ENCODE measurements at regions not wholly inside any gene's neighbourhood (a gene's known extent, or its start where the extent isn't known, plus 50 kb on each side); places are given as distances from the start of the nearest gene placed in this dataset.

DNA sequence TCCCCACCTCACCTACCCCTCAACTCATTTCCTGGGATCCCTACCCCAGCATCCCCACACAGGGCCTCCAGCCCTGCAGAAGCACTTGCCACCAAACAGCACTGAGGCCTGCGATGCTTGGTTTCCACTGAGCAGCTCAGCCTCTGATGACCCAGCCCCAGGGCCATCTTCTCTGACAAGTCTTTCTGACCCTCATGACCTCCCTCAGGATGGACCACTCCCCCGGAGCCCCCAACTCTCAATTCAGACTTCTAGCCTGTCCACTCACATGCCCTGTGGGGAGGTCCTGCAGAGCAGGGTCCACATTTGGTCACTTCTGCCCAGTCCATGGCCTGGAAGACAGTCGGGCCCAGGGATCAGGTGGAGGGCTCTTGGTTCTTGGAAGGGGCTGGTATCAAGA lies 63.4 kb upstream of the SPATA12 start:
- CTCF ChIA-PET, result no interaction called here
- RAD21 ChIA-PET (ENCODE audit: low non-redundant PET in 1 of 2, low total read pairs in 2 of 2, uncharacterized antibody in 2 of 2, unreplicated experiment in 2 of 2), result no interaction called here
- H3K79me2 ChIP-seq (ENCODE audit: insufficient read depth, low read length), result no peaks in the 10 kb centered on the region
- no peak for DNase-seq (ENCODE audit: low read depth, low spot score)
- no peak for ATAC-seq
- no peaks in the 10 kb centered on the region for H3K9me3 ChIP-seq (ENCODE audit: control insufficient read depth in 1 of 2, insufficient read depth in 1 of 2, low read depth in 1 of 2, low read length in 2 of 2)
- no TSS peak for BruUV-seq (replicated peaks)
- H3K4me3 ChIP-seq (replicated peaks in 1 of 2; ENCODE audit: low read depth in 1 of 2, low read length in 2 of 2), result no peak overlapping the region
- no peak overlapping the region for H3K4me2 ChIP-seq (ENCODE audit: low read length)
- no peak overlapping the region for H3K27ac ChIP-seq (ENCODE audit: low read depth, low read length)
- peaks cover 0 to 8% of the 10 kb centered on the region in 2 experiments; a peak in 2 of 4 replicates for H3K4me1 ChIP-seq (ENCODE audit: control insufficient read depth in 1 of 2, insufficient read depth in 2 of 2, low read length in 2 of 2)
- POLR2A ChIA-PET, result no interaction called here
- H2AFZ ChIP-seq (ENCODE audit: low read depth, low read length, poor library complexity, severe bottlenecking), result no peak overlapping the region
- H3K36me3 ChIP-seq (ENCODE audit: control insufficient read depth in 1 of 2, insufficient read depth in 2 of 2, low read length in 2 of 2), result no peaks in the 10 kb centered on the region
- no peak overlapping the region for H3K9ac ChIP-seq (ENCODE audit: low read length)
- TF ChIP-seq TCF7L2 (IDR thresholded peaks at IDR 0.05; ENCODE audit: borderline replicate concordance, extremely low read depth, insufficient read depth, insufficient read length) (no peak), CBX3 (IDR thresholded peaks at IDR 0.05; ENCODE audit: low read depth) (no peak)
- TF ChIP-seq, protein P1, sequence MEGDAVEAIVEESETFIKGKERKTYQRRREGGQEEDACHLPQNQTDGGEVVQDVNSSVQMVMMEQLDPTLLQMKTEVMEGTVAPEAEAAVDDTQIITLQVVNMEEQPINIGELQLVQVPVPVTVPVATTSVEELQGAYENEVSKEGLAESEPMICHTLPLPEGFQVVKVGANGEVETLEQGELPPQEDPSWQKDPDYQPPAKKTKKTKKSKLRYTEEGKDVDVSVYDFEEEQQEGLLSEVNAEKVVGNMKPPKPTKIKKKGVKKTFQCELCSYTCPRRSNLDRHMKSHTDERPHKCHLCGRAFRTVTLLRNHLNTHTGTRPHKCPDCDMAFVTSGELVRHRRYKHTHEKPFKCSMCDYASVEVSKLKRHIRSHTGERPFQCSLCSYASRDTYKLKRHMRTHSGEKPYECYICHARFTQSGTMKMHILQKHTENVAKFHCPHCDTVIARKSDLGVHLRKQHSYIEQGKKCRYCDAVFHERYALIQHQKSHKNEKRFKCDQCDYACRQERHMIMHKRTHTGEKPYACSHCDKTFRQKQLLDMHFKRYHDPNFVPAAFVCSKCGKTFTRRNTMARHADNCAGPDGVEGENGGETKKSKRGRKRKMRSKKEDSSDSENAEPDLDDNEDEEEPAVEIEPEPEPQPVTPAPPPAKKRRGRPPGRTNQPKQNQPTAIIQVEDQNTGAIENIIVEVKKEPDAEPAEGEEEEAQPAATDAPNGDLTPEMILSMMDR (IDR thresholded peaks at IDR 0.05 in 2 of 3, conservative IDR thresholded peaks at IDR 0.05 in 1 of 3; ENCODE audit: borderline replicate concordance in 1 of 3, insufficient read depth in 1 of 3, low read depth in 2 of 3, low read length in 2 of 3), result no peak
- no peaks in the 10 kb centered on the region for H4K20me1 ChIP-seq (ENCODE audit: insufficient read depth)
- intact Hi-C loops (cut with micrococcal nuclease), result loop anchor here (5.0 kb wide), 1 partner anchor 175 kb away; no protein-coding TSS in a partner anchor
- H3K9me2 ChIP-seq (ENCODE audit: insufficient read depth), result no peaks in the 10 kb centered on the region
- no peaks in the 10 kb centered on the region for H3K27me3 ChIP-seq (ENCODE audit: insufficient read depth, low read length)

DNA sequence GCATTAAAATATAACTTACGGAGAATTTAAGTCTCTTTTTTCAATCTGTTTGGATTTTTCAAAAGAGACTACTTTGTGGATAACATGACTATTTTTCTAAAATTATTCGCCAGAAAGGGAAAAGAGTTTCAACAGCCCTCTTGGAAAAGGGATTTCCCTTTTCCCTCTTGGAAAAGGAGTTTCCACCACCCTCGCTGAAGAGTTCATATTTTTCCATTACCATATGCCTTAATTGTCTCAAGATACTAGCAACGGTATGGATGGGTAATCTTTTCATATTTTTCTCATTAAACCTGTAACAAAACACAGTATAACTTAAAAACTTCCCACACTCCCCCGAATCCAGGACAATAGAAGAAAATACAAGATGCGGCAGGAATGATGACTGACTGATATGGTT lies 66.1 kb upstream of the SPATA12 start:
- Histone ChIP-seq H3K4me1 (ENCODE audit: control insufficient read depth in 1 of 2, insufficient read depth in 2 of 2, low read length in 2 of 2) (peaks cover 0 to 4% of the 10 kb centered on the region in 2 experiments; a peak in 1 of 4 replicates), H3K4me2 (ENCODE audit: low read length) (no peak overlapping the region)
- intact Hi-C loops (cut with micrococcal nuclease), result loop anchor here (2.0 kb wide), 1 partner anchor 228 kb away; no protein-coding TSS in a partner anchor

More for the DNA sequence above, 66.1 kb upstream of the SPATA12 start:
- Histone ChIP-seq H3K9me3 (ENCODE audit: control insufficient read depth in 1 of 2, insufficient read depth in 1 of 2, low read depth in 1 of 2, low read length in 2 of 2) (no peaks in the 10 kb centered on the region), H4K20me1 (ENCODE audit: insufficient read depth) (no peaks in the 10 kb centered on the region), H3K79me2 (ENCODE audit: insufficient read depth, low read length) (no peaks in the 10 kb centered on the region), H2AFZ (ENCODE audit: low read depth, low read length, poor library complexity, severe bottlenecking) (no peak overlapping the region), H3K9me2 (ENCODE audit: insufficient read depth) (no peaks in the 10 kb centered on the region), H3K9ac (ENCODE audit: low read length) (no peak overlapping the region), H3K27ac (ENCODE audit: low read depth, low read length) (no peak overlapping the region), H3K36me3 (ENCODE audit: control insufficient read depth in 1 of 2, insufficient read depth in 2 of 2, low read length in 2 of 2) (no peaks in the 10 kb centered on the region), H3K27me3 (ENCODE audit: insufficient read depth, low read length) (no peaks in the 10 kb centered on the region), H3K4me3 (replicated peaks in 1 of 2; ENCODE audit: low read depth in 1 of 2, low read length in 2 of 2) (no peak overlapping the region)
- no peak for TF ChIP-seq SRF (IDR thresholded peaks at IDR 0.05; ENCODE audit: low read depth)
- TF ChIP-seq ZFX (IDR thresholded peaks at IDR 0.05), result no peak
- no peak for TF ChIP-seq SIN3A (IDR thresholded peaks at IDR 0.05; ENCODE audit: low read depth)
- no peak for TF ChIP-seq EZH2 (IDR thresholded peaks at IDR 0.05)
- TF ChIP-seq, protein P2, sequence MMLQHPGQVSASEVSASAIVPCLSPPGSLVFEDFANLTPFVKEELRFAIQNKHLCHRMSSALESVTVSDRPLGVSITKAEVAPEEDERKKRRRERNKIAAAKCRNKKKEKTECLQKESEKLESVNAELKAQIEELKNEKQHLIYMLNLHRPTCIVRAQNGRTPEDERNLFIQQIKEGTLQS (IDR thresholded peaks at IDR 0.05), result no peak
- TF ChIP-seq, protein P1 (IDR thresholded peaks at IDR 0.05 in 2 of 3, conservative IDR thresholded peaks at IDR 0.05 in 1 of 3; ENCODE audit: borderline replicate concordance in 1 of 3, insufficient read depth in 1 of 3, low read depth in 2 of 3, low read length in 2 of 3), result no peak
- no peak for TF ChIP-seq CBX3 (IDR thresholded peaks at IDR 0.05; ENCODE audit: low read depth)
- TF ChIP-seq, protein P3, sequence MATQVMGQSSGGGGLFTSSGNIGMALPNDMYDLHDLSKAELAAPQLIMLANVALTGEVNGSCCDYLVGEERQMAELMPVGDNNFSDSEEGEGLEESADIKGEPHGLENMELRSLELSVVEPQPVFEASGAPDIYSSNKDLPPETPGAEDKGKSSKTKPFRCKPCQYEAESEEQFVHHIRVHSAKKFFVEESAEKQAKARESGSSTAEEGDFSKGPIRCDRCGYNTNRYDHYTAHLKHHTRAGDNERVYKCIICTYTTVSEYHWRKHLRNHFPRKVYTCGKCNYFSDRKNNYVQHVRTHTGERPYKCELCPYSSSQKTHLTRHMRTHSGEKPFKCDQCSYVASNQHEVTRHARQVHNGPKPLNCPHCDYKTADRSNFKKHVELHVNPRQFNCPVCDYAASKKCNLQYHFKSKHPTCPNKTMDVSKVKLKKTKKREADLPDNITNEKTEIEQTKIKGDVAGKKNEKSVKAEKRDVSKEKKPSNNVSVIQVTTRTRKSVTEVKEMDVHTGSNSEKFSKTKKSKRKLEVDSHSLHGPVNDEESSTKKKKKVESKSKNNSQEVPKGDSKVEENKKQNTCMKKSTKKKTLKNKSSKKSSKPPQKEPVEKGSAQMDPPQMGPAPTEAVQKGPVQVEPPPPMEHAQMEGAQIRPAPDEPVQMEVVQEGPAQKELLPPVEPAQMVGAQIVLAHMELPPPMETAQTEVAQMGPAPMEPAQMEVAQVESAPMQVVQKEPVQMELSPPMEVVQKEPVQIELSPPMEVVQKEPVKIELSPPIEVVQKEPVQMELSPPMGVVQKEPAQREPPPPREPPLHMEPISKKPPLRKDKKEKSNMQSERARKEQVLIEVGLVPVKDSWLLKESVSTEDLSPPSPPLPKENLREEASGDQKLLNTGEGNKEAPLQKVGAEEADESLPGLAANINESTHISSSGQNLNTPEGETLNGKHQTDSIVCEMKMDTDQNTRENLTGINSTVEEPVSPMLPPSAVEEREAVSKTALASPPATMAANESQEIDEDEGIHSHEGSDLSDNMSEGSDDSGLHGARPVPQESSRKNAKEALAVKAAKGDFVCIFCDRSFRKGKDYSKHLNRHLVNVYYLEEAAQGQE (IDR thresholded peaks at IDR 0.05; ENCODE audit: low read depth), result no peak
- no TSS peak for BruUV-seq (replicated peaks)
- ATAC-seq (no peak), DNase-seq (ENCODE audit: low read depth, low spot score) (no peak)
- POLR2A ChIA-PET, result no interaction called here
- CTCF ChIA-PET, result no interaction called here
- RAD21 ChIA-PET (ENCODE audit: low non-redundant PET in 1 of 2, low total read pairs in 2 of 2, uncharacterized antibody in 2 of 2, unreplicated experiment in 2 of 2), result no interaction called here

Data from HCT116 (cell line).